NCI-H187 (cell line): ENCODE measurements at regions not wholly inside any gene's neighbourhood (a gene's known extent, or its start where the extent isn't known, plus 50 kb on each side); places are given as distances from the start of the nearest gene placed in this dataset.

Source experiments
- DNase-seq, 2 experiments: peaks; one replicate each; lab custom pipeline; 2025; lab: John Stamatoyannopoulos, UW

DNA sequence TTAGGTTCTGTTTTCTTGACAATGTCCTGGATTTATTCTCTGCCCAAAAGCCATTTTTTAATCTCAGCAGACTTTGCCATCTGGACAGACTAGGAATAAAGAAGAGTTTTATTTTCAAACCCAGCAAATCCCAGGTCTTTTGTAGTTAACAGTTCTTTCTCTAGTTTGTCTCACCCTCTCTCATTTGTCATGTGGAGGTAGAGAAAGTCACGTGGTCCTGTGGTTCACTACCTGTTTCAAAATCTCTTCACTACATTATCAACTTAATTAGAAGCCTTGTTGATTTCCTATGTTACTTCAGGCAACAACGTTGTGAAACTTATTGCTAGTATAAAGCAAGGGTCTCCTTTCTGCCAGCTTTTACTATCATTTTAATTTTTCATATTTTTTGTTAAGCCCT, 1222.6 kb downstream of the EFNB2 start:
- no peak for DNase-seq

DNA sequence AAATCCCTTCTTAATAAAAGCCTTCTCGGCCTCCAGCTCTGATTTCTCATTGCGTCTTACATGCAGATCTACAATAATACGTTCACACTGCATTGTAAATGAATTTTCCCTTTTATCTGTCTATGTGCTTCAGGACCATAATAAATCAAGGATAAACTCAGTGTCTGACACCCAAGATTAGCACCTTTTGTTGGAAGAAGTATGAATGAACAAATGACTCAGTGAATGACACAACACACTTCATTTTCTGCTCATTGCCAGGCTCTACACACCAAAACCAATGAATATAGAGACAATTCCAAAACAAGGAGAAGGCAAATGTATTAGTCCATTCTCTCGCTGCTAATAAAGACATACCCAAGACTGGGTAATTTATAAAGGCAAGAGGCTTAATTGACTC, 1224.4 kb downstream of the EFNB2 start:
- DNase-seq: no peak

DNA sequence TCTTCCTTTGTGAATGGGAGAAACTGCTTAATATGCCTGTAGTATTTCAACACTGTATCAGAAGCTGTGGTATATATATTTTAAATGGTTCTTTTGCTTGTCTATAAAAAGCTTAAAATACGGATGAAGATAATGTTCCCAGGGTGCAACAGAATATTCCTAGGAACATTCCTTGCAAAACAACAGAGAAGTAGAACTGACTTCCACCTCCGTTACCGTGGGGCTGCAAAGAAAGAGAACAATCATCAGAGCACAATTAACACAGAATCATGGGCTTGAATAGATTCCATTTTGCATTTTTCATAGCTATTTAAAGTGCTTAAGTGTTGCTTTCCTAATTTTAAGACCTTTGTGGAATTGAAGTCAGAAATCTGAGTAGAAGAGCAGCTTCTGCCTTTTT, 1227.7 kb downstream of the EFNB2 start:
- no peak for DNase-seq

DNA sequence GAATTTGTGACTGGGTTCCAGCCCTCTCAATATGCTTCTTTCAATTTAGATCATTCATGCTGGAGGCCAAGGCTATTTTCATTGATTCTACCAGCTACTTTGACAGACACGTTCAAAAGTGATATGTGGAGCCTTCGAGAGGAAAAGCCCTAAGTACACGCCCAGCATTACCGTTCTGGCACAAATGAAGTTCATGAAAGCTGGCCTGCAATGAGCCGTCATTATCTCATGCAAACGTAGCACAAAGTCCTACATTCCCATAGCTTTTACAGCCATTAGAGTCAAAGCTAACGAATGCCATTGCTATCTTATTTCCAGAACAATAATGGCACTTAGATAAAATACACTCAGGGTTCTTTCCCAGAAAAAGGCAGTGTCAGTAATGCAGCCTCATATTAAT, 1237.6 kb downstream of the EFNB2 start:
- DNase-seq: no peak

DNA sequence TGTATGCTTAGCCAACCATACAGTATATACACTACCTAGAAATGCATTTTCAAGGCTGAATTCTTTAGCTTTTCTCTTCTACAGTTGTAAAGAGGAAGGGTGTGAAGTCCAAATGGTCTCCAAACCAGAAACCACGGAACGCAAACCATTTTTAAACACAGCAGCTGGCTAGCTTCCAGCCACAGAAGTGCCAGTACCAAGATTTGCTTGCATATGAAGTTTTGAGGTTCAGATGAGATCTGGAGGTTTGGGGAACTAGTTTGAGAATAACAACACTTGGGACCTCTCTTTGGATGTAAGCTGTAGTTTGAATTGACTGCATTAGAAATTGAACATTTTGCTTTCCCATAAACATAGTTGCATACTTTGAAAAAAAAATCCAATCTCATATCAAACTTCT, 1243.5 kb downstream of the EFNB2 start:
- DNase-seq: no peak

DNA sequence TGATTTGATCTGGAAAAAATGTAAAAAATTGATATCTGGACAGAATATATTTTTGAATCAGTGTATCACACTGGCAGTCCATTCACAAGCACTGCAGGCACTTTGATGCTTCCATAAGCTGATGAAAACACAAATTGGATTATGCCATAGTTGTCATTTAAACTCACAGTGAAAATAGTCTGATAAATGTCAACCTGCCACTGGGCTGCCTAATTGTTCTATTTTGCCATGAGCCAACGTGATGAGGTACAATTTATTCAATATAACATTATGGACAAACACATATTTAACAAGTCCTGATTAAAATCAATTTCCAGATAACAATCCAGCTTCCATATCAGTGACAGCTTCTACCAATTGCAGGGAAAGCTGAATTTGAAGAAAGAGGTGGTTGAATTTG, 1244.9 kb downstream of the EFNB2 start:
- no peak for DNase-seq

GRCh38 chr13:105285526-105285925, 1249.9 kb downstream of the EFNB2 start:
- no peak for DNase-seq

GRCh38 chr13:105282406-105283285, 1252.8 kb downstream of the EFNB2 start:
- DNase-seq: no peak

GRCh38 chr13:105278943-105279381, 1256.5 kb downstream of the EFNB2 start:
- DNase-seq: peak in 1 of 2 experiments; percentile 16

DNA sequence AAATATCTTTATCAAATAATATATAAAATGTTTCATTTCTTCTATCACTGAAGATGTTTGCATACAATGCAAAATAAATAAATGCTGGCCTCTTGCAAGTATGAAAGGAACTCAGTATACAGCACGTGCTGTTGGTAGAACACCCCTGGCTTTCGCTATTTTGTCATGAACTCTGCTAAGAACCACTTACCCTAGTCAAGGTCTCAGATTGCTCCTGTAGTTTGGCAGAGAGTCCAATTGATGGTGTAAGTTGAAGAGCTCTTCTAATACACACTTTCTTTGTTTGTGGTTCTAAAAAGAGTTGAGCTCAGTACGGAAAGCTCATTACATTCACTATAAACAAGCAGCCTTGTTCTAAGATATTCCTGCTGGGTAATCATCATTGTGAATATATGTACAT, 1258.9 kb downstream of the EFNB2 start:
- DNase-seq: peak; percentile 18 to 58

DNA sequence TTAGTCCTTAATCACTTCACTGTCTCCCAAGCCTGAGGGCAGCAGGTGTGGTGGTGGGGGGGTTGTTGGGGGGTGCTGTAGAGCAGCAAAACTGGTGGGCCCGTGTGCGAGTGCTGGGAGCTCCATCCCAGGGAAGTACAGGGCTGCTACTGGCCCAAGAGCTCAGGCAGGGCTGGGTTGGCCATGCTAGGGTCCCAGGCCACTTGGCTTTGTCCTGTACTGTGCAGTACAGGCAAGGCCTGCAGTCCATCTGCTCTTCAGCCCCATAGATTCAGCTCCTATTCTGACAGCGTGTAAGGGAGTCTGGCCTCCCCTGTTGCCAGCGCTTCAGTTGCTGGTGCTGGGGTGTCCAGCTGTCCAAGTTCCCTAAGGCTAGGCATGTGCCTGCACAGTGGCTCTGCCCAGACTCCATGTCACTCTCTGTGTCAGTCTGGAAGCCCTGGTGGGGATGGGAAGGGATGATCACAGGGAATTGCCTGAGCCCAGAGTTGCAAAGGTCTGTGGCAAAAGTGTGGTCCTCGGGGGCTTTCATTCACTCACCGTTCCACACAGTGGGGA, 1261.7 kb downstream of the EFNB2 start:
- DNase-seq: no peak

GRCh38 chr13:105272660-105273631, 1262.5 kb downstream of the EFNB2 start:
- no peak for DNase-seq

DNA sequence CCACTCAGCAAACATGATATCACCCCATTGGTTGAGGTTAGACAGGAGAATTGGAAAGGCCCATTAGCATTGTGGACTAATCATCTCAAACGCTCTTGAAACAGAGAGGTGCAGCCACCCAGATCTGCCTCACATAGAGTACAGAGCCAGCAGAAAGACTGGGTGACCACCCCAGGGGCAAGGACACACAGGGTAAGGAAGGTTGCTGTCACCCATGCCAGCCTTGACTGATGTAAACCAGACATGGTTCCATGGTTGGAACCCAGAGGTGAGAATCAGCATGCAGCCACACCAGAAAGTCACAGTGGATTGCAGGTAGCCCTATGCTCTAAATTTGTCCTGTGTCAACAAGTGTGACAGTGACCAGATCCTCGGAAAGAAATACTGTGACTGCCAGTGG, 1268.8 kb downstream of the EFNB2 start:
- no peak for DNase-seq

GRCh38 chr13:105262579-105262978, 1272.9 kb downstream of the EFNB2 start:
- no peak for DNase-seq

- DNase-seq: no peak
Observed at GRCh38 chr13:105259426-105259825, 1276.0 kb downstream of the EFNB2 start.

- no peak for DNase-seq
Observed at GRCh38 chr13:105255472-105255871, 1280.0 kb downstream of the EFNB2 start.

DNA sequence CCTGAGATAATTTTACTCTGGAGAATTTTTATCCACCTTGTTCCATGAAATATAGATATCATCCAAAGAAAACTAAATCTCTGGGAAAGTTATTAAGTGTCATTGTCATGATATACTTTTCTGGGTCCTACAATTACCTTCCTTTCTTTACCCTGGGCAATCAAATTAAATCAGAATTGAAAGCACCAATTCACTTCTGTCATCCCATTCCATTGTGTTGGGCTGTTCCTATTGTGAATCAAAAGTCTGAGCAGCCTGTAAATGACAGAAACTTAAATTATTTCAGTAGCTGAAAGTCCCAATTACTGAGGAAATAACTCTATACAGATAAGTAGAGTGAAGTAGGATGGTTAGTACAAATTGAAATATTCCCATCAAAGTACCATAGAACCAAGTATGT, 1284.2 kb downstream of the EFNB2 start:
- DNase-seq: no peak

GRCh38 chr13:105247830-105248229, 1287.6 kb downstream of the EFNB2 start:
- no peak for DNase-seq

- DNase-seq: no peak
Observed at GRCh38 chr13:105240371-105240770, 1295.1 kb downstream of the EFNB2 start.

DNA sequence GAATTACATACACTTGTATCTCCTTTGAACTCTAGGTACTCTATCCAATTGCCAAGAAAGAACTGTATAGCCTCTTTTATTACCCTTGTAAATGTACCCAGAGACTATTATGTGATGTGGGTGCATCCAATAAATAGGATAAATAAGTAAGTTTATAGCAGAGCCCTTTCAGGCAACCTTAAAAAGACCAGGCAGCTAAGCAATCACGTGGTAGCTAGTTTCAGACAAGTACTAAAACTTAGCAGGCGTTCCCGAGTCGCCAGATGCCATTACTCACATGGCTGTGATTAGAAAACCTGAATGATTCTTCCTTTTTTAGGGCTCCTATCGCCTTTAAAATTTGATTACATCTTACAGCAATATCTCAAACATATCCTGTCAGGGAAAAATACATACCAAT, 1303.0 kb downstream of the EFNB2 start:
- DNase-seq: no peak

- no peak for DNase-seq
Observed at GRCh38 chr13:105232006-105232405, 1303.5 kb downstream of the EFNB2 start.

DNA sequence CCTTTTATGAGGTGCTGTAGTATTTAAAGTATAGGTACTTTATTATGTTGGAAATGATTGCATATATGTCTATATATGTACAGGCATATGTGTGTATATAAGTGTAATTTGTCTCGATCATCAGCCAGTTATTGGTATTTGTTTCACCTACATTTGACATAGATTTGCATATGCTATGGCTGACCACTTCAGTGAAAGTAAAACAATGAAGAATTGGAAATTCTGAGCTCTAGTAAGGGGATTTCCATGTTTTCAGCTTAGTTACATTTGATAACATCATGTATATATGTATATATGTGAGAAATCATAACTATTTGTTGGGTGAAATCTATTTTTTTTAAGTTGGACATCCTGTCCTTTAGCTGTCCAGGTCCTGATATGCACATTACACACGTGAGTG, 1303.9 kb downstream of the EFNB2 start:
- no peak for DNase-seq
